CD14-positive monocyte (primary cell): ENCODE measurements at regions not wholly inside any gene's neighbourhood (a gene's known extent, or its start where the extent isn't known, plus 50 kb on each side); places are given as distances from the start of the nearest gene placed in this dataset.

Experiments
- DNase-seq, 3 donors: peaks; one replicate each; pipeline ENCODE4 v3.0.0-alpha.2; 2011 to 2022
- H2AFZ ChIP-seq: 2 replicates; pipeline ENCODE4 v1.6.0; 2012; ENCODE audit warnings: mild to moderate bottlenecking, low read depth, low read length, inconsistent platforms; ENCODE audit not compliant: insufficient read depth, poor library complexity, severe bottlenecking
- H3K27ac ChIP-seq, 2 donors: 1 replicate in 1 of 2; 2 replicates in 1 of 2; pipeline ENCODE4 v1.5.1; 2012 to 2013; ENCODE audit warnings: low read length in 2 of 2, control low read depth in 1 of 2, inconsistent platforms in 1 of 2, low read depth in 1 of 2, mild to moderate bottlenecking in 1 of 2
- H3K27me3 ChIP-seq, 2 donors: one replicate each; pipeline versions ENCODE4 v1.6.0 to v1.6.1; 2011 to 2013; ENCODE audit warnings: low read length in 2 of 2; ENCODE audit not compliant: control insufficient read depth in 2 of 2, insufficient read depth in 2 of 2
- H3K36me3 ChIP-seq, 2 donors: replicated peaks in 1 of 2; 1 replicate in 1 of 2; 2 replicates in 1 of 2; pipeline versions ENCODE4 v1.5.1 to v1.6.1; 2012 to 2013; ENCODE audit warnings: low read length in 2 of 2, control low read depth in 1 of 2, inconsistent platforms in 1 of 2, mild to moderate bottlenecking in 1 of 2; ENCODE audit not compliant: insufficient read depth in 2 of 2, control insufficient read depth in 1 of 2
- H3K4me1 ChIP-seq, 2 donors: 1 replicate in 1 of 2; 2 replicates in 1 of 2; pipeline versions ENCODE4 v1.5.1 to v1.6.1; 2012 to 2013; ENCODE audit warnings: low read length in 2 of 2, control low read depth in 1 of 2, inconsistent platforms in 1 of 2, mild to moderate bottlenecking in 1 of 2, moderate library complexity in 1 of 2; ENCODE audit not compliant: insufficient read depth in 2 of 2, control insufficient read depth in 1 of 2
- H3K4me2 ChIP-seq: replicated peaks from 2 replicates; pipeline ENCODE3; 2012; ENCODE audit warnings: low read length, moderate library complexity, mild to moderate bottlenecking; ENCODE audit not compliant: poor library complexity, severe bottlenecking; ENCODE audit errors: extremely low read depth
- H3K4me3 ChIP-seq, 3 experiments: fragments of 200-600 bp in 1 of 3; sonication (generic) in 1 of 3; replicated peaks in 1 of 3; 1 replicate in 2 of 3; 2 replicates in 1 of 3; pipeline ENCODE4 v1.5.1; 2011 to 2013; ENCODE audit warnings: low read length in 3 of 3, mild to moderate bottlenecking in 3 of 3, control low read depth in 2 of 3, low read depth in 2 of 3, inconsistent platforms in 1 of 3, moderate library complexity in 1 of 3
- H3K79me2 ChIP-seq: 2 replicates; pipeline ENCODE4 v1.6.0; 2012; ENCODE audit warnings: mild to moderate bottlenecking, control low read depth, inconsistent platforms, low read length, moderate library complexity; ENCODE audit not compliant: insufficient read depth
- H3K9ac ChIP-seq: 2 replicates; pipeline ENCODE4 v1.6.0; 2017; ENCODE audit warnings: low read length, mild to moderate bottlenecking; ENCODE audit not compliant: insufficient read depth, poor library complexity, severe bottlenecking
- H3K9me3 ChIP-seq, 2 donors: replicated peaks in 1 of 2; 1 replicate in 1 of 2; 2 replicates in 1 of 2; pipeline versions ENCODE4 v1.5.1 to v1.6.1; 2012 to 2013; ENCODE audit warnings: low read length in 2 of 2, control low read depth in 1 of 2; ENCODE audit not compliant: control insufficient read depth in 1 of 2, insufficient read depth in 1 of 2
- H4K20me1 ChIP-seq: 2 replicates; pipeline ENCODE4 v1.6.0; 2012; ENCODE audit warnings: mild to moderate bottlenecking, low read length, control low read depth, moderate library complexity; ENCODE audit not compliant: insufficient read depth
- H3K27ac Mint-ChIP-seq, 7 donors: one replicate each; pipeline ENCODE4 v1.8.0; 2020; ENCODE audit warnings: mild to moderate bottlenecking in 7 of 7, mixed read lengths in 7 of 7, moderate library complexity in 6 of 7, inconsistent platforms in 2 of 7
- H3K27me3 Mint-ChIP-seq, 3 donors: one replicate each; pipeline ENCODE4 v1.8.0; 2021 to 2022; ENCODE audit warnings: low read depth in 3 of 3, mild to moderate bottlenecking in 3 of 3, mixed read lengths in 3 of 3, moderate library complexity in 3 of 3, inconsistent platforms in 1 of 3
- H3K36me3 Mint-ChIP-seq, 2 donors: one replicate each; pipeline ENCODE4 v1.8.0; 2020; ENCODE audit warnings: mixed read lengths in 2 of 2, inconsistent platforms in 1 of 2, mild to moderate bottlenecking in 1 of 2
- H3K4me1 Mint-ChIP-seq: one replicate; pipeline ENCODE4 v1.8.0; 2020; ENCODE audit warnings: mild to moderate bottlenecking, mixed read lengths
- H3K4me3 Mint-ChIP-seq, 2 donors: one replicate each; pipeline ENCODE4 v1.8.0; 2020; ENCODE audit warnings: mild to moderate bottlenecking in 2 of 2, mixed read lengths in 2 of 2, moderate library complexity in 1 of 2
- H3K9me3 Mint-ChIP-seq, 7 donors: one replicate each; pipeline ENCODE4 v1.8.0; 2020 to 2022; ENCODE audit warnings: mixed read lengths in 7 of 7, mild to moderate bottlenecking in 6 of 7, moderate library complexity in 6 of 7, inconsistent platforms in 2 of 7
- WGBS: methylation state at CpG from one replicate; pipeline ENCODE4 v1.1.5; 2013; ENCODE audit warnings: missing lambda C conversion rate; ENCODE audit not compliant: insufficient coverage; 5-methylcytosine and 5-hydroxymethylcytosine counted together
- intact Hi-C, 2 donors: fragments of 100-400 bp; cut with micrococcal nuclease; formaldehyde crosslinking; loops; one replicate each; pipeline versions ENCODE4 v1.15.0 to v1.15.1; 2023
- TF ChIP-seq, protein P1 (sequence below): fragments of 200-600 bp; IDR thresholded peaks from one replicate; pipeline ENCODE4 v1.8.0; 2022; ENCODE audit warnings: antibody characterized with exemption, mild to moderate bottlenecking

DNA sequence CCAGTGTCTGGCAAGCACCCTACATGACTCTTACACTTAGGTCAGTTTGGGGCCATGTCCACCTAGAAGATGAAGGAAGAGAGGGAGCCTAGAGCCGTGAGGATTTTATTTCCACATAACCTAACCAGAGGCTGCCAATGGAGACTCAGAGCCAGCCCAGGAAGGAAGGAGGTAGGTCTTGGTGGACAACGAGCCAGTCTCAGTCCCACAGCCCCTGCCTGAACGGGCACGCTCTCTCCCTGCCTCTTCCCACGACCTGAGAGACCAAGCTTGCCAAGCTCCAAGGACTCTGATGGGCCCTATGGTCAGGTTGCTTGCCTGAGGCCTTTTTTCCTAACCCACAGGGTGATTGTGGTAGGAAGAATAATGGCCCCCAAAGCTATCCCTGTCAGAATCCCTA, 188.4 kb downstream of the TFCP2L1 start:
- Histone ChIP-seq H3K4me2 (no peak overlapping the region), H3K9ac (no peak overlapping the region), H3K79me2 (no peaks in the 10 kb centered on the region), H3K27ac (no peak overlapping the region), H4K20me1 (no peaks in the 10 kb centered on the region), H3K36me3 (no peaks in the 10 kb centered on the region), H3K9me3 (peaks cover 3 to 4% of the 10 kb centered on the region in 2 donors), H3K4me1 (no peaks in the 10 kb centered on the region), H3K4me3 (no peak overlapping the region), H2AFZ (no peak overlapping the region), H3K27me3 (no peaks in the 10 kb centered on the region)
- Mint-ChIP-seq H3K9me3 (peaks cover 0 to 8% (median 0%) of the 10 kb centered on the region in 7 donors), H3K27ac (no peak overlapping the region), H3K27me3 (peaks cover 5 to 11% (median 7%) of the 10 kb centered on the region in 3 donors), H3K36me3 (no peaks in the 10 kb centered on the region), H3K4me3 (no peak overlapping the region), H3K4me1 (no peaks in the 10 kb centered on the region)
- no peak for DNase-seq
- no CpG with 5 or more reads among the region's 5 CpGs for WGBS
- TF ChIP-seq, protein P1, sequence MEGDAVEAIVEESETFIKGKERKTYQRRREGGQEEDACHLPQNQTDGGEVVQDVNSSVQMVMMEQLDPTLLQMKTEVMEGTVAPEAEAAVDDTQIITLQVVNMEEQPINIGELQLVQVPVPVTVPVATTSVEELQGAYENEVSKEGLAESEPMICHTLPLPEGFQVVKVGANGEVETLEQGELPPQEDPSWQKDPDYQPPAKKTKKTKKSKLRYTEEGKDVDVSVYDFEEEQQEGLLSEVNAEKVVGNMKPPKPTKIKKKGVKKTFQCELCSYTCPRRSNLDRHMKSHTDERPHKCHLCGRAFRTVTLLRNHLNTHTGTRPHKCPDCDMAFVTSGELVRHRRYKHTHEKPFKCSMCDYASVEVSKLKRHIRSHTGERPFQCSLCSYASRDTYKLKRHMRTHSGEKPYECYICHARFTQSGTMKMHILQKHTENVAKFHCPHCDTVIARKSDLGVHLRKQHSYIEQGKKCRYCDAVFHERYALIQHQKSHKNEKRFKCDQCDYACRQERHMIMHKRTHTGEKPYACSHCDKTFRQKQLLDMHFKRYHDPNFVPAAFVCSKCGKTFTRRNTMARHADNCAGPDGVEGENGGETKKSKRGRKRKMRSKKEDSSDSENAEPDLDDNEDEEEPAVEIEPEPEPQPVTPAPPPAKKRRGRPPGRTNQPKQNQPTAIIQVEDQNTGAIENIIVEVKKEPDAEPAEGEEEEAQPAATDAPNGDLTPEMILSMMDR, result no peak
- intact Hi-C loops, result no loop called here

DNA sequence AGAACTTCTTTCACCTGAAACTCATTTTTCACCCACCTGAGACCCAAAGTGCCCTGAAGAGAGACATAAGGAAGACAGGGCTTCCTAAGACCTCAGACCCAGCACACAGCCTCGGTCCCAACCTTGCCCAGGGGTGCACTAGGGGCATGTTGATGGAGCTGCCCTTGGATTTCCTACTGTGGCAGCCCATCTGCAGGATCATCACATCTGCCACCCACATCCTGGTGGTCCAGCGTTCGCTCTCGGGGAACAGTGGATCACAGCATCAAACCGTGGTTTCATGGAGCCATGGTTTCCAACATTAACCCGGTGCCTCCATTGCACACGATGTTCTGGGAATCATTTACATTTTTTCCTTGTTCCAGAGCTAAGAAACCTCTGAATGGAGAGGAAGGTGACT, 186.4 kb downstream of the TFCP2L1 start:
- 98% methylated on average over 6 of the region's 7 CpGs for WGBS
- H3K4me2 ChIP-seq, result no peak overlapping the region

More for the DNA sequence above, 186.4 kb downstream of the TFCP2L1 start:
- H3K9me3 Mint-ChIP-seq, result no peaks in the 10 kb centered on the region
- no peaks in the 10 kb centered on the region for H3K4me1 Mint-ChIP-seq
- DNase-seq, result no peak
- Histone ChIP-seq H4K20me1 (no peaks in the 10 kb centered on the region), H3K27ac (no peak overlapping the region), H2AFZ (no peak overlapping the region), H3K79me2 (no peaks in the 10 kb centered on the region), H3K9ac (no peak overlapping the region), H3K27me3 (peaks cover 0 to 5% of the 10 kb centered on the region in 2 donors), H3K36me3 (no peaks in the 10 kb centered on the region), H3K9me3 (no peaks in the 10 kb centered on the region), H3K4me3 (no peak overlapping the region), H3K4me1 (no peaks in the 10 kb centered on the region)
- no peak overlapping the region for H3K4me3 Mint-ChIP-seq
- intact Hi-C loops, result no loop called here
- TF ChIP-seq, protein P1, result no peak
- H3K36me3 Mint-ChIP-seq, result no peaks in the 10 kb centered on the region
- no peak overlapping the region for H3K27ac Mint-ChIP-seq
- peaks cover 5 to 12% (median 7%) of the 10 kb centered on the region in 3 donors for H3K27me3 Mint-ChIP-seq
